Umbilical cord (tissue), 1 donor: ENCODE measurements at regions not wholly inside any gene's neighbourhood (a gene's known extent, or its start where the extent isn't known, plus 50 kb on each side); places are given as distances from the start of the nearest gene placed in this dataset.

Experiments
- DNase-seq: peaks from one replicate; pipeline ENCODE4 v3.0.0-alpha.2; 2015; ENCODE audit warnings: low spot score

GRCh38 chr20:40769677-40770285, 80.7 kb upstream of the MAFB start:
- no peak for DNase-seq

DNA sequence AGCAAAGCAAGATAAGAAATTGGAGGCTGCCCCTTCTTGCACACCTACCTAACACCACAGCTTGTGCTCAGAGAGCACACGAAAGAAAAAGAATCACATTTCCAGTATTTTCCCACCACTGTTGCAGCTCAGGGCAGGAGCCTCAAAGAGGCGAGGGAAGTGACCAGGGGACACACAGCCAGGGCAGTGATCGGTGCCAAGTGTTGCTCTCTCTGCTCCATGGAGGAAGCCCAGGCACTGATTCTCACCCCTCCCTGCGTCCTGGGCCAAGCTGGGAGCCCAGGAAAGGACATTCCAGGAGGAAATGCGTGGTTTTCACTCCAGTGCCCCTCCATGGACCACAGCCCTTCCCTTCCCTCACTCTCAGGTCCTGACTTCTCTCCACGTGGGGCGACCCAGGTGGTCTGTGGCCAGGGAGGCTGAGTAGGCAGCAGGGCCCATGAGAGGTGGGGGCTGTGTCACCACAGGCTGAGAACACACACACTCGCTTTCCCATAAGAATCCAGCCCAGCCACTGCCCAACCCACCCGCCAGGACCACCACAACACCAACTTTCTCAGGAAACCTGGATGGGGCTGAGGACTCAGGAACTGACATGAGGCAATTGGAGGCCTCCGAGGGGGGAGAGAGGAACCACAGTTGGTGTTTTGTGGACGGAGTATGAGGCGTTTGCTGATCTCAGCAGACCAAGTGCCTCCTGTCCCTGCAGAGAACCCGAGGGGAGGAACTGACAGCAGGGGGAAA, 81.7 kb upstream of the MAFB start:
- no peak for DNase-seq

DNA sequence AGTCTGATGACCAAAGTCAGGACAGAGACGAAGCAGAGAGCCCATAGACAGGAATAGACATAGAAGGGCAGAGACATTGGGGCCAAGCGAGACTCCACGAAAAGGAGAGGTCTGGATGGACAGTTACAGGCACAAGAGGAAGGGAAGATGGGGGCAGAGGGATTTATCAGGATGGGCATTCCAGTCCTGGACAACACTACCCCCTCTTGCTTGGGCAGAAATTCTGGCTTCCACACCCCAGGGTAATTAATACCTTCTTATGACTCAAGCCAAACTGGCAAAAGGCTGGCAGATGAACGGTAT, 82.2 kb upstream of the MAFB start:
- DNase-seq: no peak

DNA sequence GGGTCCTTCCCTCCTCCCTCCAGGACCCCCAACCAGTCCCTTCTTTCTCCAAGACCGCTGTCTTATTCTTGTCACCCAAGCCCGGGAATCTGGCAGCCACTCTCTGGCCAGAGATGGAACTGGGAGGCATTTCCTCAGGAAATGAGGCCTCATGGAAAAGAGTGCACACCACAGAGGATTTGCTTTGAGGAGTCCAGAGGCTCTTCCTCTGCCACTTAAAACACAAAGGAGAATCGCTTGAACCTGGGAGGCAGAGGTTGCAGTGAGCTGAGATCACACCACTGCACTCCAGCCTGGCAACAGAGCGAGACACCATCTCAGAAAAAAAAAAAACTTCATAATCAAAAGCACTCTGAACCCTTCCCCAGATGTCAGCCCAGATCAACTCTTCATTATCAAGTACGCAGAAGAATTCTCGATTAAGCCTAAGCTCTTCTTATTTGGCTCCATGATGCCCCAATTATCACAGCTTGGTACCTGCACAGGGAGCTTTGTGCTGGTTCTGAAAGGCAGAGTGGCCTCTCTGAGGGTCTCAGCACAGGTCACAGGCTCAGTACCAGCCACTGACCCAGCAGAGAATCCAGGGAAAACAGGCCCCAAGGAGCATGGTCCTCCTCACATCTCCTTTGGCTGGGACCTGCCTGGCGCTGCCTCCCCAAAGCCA, 82.9 kb upstream of the MAFB start:
- no peak for DNase-seq

- no peak for DNase-seq
Observed at GRCh38 chr20:40773376-40773775, 84.3 kb upstream of the MAFB start.

- no peak for DNase-seq
Observed at GRCh38 chr20:40774252-40774651, 85.2 kb upstream of the MAFB start.

GRCh38 chr20:40775561-40776146, 86.6 kb upstream of the MAFB start:
- no peak for DNase-seq

DNA sequence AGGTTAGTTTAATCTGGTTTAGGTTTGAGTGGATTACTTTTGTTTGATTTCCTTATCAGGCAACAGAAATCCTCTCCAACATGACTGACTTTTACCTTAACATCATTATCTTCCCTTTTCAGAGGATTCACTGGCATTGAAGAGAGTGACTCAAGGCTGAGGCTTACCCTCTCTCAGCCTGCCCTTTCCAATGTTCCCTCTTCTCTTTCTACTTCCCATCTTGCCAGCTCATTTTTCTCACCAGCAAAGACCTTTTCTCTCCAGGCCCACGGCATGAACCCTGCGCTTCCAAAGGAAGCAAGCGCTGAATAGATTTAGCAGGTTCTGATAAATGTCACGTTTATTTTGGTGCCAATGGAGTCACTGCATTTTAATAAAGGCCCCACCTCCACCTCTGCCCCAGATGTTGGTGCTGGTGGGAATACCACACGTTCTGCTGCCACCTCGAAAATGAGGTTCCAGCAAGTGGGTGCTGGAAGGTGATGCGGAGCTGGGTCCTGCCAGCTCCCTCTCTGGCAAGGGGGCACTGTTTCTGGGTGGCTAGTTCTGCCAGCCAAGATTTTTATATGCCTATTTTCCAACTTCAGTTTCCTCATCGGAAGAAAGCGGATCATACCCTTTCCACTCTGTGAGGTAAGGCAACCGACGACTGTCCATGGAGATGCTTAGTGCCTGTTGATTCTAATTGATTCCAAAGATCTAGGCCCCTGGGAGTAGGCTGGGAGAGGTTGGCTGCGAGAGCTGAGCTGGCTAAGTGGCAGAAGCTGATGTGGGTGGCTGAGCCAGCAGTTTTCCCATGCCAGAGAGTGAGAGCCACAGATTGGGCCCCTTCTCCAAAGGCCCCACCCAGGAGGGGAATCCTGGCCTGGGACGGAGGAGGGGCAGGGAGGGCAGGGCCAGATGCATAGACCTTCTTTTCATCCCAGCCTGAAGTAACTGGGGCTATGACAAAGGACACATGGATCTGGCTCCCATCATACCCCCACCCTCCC, 87.7 kb upstream of the MAFB start:
- DNase-seq: no peak

DNA sequence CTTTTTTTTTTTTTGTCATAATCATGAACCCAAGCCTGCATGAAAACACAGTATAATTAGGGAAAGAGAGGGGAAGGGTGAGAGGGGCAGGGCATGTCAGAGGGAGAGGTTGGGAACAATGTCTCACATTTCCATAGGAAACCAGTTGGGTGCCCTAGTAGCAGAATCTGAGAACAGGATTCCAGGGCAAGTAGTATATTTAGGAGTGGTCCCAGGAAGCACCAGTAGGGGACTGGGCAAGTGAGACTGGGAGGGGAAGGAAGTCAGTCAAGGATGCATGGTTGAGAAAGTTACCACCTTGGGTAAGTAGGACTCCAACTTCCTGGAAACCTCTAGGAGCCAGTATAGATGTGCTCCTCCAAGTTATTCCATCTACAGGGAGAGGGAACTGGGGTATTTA, 88.6 kb upstream of the MAFB start:
- no peak for DNase-seq

GRCh38 chr20:40778894-40779496, 90.0 kb upstream of the MAFB start:
- no peak for DNase-seq

GRCh38 chr20:40781327-40782042, 92.4 kb upstream of the MAFB start:
- DNase-seq: no peak

DNA sequence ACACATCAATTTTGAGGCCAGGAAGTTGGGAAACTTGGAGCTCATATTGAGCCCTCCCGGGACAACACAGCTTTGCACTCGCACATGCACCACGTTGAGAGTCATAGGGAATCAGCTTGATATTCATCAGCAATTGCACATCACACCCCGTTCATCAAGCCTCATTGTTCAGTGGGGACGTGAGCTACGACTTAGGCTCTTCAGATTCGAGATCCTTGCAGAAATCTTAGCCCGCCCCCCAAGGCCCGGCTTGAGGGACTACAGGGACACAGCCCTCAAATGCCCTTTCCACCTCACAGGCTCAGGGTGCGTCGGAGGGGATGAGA, 93.0 kb upstream of the MAFB start:
- no peak for DNase-seq

- DNase-seq: no peak
Observed at GRCh38 chr20:40785346-40785745, 96.3 kb upstream of the MAFB start.

DNA sequence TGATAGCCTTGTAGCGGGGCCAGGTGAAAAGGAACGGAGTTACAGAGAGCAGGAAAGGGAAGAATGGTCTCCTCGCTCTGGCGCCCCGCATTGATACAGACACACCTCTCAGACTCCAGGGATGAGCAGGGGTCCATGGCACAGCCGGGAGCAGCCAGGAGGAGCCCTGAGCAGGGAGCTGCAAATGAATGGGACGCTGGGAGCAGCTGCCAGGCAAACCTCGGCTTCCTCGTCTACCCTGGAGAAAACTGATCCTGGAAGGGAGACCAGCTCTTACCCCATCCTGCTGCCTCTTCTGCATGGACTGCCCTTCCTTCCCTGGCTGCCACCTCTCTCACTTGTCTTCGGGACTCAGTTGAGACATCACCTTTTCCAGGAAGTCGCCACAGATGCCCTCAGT, 97.3 kb upstream of the MAFB start:
- DNase-seq: no peak

- no peak for DNase-seq
Observed at GRCh38 chr20:40787941-40788340, 98.9 kb upstream of the MAFB start.

DNA sequence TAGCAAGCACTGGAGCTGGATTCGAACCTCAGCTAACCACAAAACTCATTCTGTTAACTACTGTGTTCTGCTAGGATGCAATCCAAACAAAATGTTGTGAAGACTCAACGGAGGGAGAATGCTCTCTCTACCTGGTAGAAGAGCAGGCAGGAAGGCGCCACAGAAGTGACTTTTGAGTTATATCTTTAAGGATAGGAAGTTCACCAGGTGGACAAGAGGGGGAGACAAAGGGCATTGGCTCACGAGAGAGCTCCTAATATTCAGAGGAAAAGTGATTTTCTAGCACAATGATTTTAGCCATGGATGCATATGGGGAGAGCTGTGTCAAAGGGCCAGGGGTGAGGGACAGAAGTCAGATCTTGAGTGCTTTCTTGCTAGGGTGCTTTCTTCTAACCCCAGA, 108.4 kb upstream of the MAFB start:
- DNase-seq: no peak

DNA sequence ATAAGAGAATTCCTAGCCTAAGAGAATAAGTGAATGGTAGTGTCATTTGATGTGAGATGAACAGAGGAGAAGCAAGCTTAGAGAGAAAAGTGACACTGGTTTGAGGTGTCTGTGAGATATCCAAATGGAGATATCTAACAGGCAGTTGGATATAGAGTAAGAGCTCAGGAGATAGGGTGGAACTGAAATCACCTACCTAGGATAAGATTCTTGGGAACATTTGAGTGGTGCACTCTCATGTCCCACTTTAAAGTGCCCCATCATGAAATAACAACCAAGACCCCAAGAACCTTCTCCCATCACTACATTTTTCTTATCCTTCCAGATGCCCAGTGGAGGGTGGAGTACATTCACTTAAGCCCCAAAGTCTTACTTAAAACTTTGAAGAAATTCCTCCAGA, 109.0 kb upstream of the MAFB start:
- DNase-seq: no peak

- no peak for DNase-seq
Observed at GRCh38 chr20:40802886-40803285, 113.8 kb upstream of the MAFB start.

DNA sequence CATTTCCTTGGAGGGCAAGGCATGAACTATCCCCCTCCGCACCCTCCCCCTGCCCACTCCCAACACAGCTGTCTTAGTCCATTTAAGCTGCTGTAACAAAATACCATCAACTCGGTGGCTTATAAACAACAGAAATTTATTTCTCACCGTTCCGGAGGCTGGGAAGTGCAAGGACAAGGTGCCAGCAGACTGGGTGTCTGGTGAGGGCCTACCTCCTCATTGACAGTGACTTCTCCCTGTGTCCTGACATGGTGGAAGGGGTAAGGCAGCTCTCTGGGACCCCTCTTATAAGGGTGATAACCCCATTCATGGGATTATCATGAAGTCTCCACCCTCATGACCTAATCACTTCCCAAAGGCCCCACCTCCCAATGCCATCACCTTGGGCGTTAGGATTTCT, 114.3 kb upstream of the MAFB start:
- DNase-seq: no peak

GRCh38 chr20:40805592-40805991, 116.6 kb upstream of the MAFB start:
- DNase-seq: no peak
